Kidney (tissue), 13 donors: ENCODE measurements at regions not wholly inside any gene's neighbourhood (a gene's known extent, or its start where the extent isn't known, plus 50 kb on each side); places are given as distances from the start of the nearest gene placed in this dataset.

Experiments used
- DNase-seq, 5 donors: peaks; one replicate each; pipeline ENCODE4 v3.0.0-alpha.2; 2013 to 2020
- FAIRE-seq: peaks from 2 replicates; lab custom pipeline; 2012; peaks lifted over from hg19 to GRCh38; lab: Jason Lieb, UNC
- H3K27ac ChIP-seq, 2 donors: one replicate each; pipeline ENCODE4 v1.7.0; 2013; ENCODE audit warnings: low read depth in 2 of 2, low read length in 2 of 2, inconsistent platforms in 1 of 2
- H3K27me3 ChIP-seq: one replicate; pipeline ENCODE4 v1.7.1; 2013; ENCODE audit warnings: low read length, inconsistent platforms; ENCODE audit not compliant: control insufficient read depth, insufficient read depth
- H3K36me3 ChIP-seq, 3 donors: one replicate each; pipeline versions ENCODE4 v1.7.0 to v1.7.1; 2013; ENCODE audit warnings: low read length in 3 of 3, control low read depth in 1 of 3, inconsistent platforms in 1 of 3; ENCODE audit not compliant: insufficient read depth in 3 of 3, control insufficient read depth in 2 of 3
- H3K4me1 ChIP-seq, 3 donors: one replicate each; pipeline versions ENCODE4 v1.7.0 to v1.7.1; 2013; ENCODE audit warnings: low read length in 3 of 3, inconsistent platforms in 1 of 3, low read depth in 1 of 3; ENCODE audit not compliant: control insufficient read depth in 2 of 3, insufficient read depth in 2 of 3
- H3K4me3 ChIP-seq, 3 donors: one replicate each; pipeline versions ENCODE4 v1.7.0 to v1.8.1; 2013; ENCODE audit warnings: low read length in 3 of 3, control low read depth in 1 of 3, inconsistent platforms in 1 of 3
- H3K9ac ChIP-seq, 3 donors: one replicate each; pipeline versions ENCODE4 v1.7.0 to v1.7.1; 2013; ENCODE audit warnings: low read length in 3 of 3, control low read depth in 1 of 3, inconsistent platforms in 1 of 3
- H3K9me3 ChIP-seq, 3 donors: one replicate each; pipeline versions ENCODE4 v1.7.0 to v1.7.1; 2013; ENCODE audit warnings: low read length in 3 of 3, control low read depth in 1 of 3, inconsistent platforms in 1 of 3; ENCODE audit not compliant: control insufficient read depth in 2 of 3, insufficient read depth in 1 of 3
- CTCF ChIP-seq: IDR thresholded peaks from 3 replicates; pipeline ENCODE4 v1.5.1; 2012; ENCODE audit warnings: mild to moderate bottlenecking, moderate library complexity, borderline replicate concordance; ENCODE audit not compliant: insufficient read depth; ENCODE audit errors: extremely low read depth
- intact Hi-C: fragments of 100-400 bp; cut with DNase I; formaldehyde crosslinking; loops from one replicate; pipeline ENCODE4 v1.11.1; 2022
- donor health status: control.
- donor health status: control.
- donor health status: control.
- donor health status: control.
- donor health status: control.
- donor health status: DM: yes; HTN: yes; CAD: no.
- donor health status: Normal renal cell carcinoma (clear cell type).

DNA sequence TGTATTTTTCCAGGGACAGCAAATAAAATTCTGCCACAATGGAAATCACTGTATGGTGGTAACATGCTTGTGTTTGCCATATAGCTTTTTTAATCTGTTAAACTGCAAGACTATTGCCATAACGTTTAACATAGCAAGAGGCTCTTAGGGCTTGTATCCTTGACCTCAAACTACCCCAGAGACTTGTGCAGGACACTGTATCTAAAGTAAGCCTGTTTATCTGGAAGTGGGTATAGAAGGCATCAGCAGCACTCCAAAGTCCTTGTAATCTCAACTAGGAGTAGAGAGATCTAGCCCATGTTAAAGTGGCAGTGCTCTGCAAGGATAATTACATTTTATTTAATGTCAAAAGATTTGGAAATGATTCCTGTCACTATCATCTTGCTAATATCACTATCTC is 1424.1 kb downstream of the CDH11 start:
- Histone ChIP-seq H3K9me3 (no peaks in the 10 kb centered on the region), H3K4me1 (peaks cover 0 to 3% (median 0%) of the 10 kb centered on the region in 3 donors), H3K4me3 (no peak overlapping the region), H3K27ac (no peak overlapping the region), H3K27me3 (no peaks in the 10 kb centered on the region), H3K9ac (no peak overlapping the region), H3K36me3 (no peaks in the 10 kb centered on the region)
- intact Hi-C loops: no loop called here
- TF ChIP-seq CTCF: no peak
- DNase-seq (no peak), FAIRE-seq (no peak)

GRCh38 chr16:63695347-63695746 is 1426.5 kb downstream of the CDH11 start:
- Histone ChIP-seq H3K27ac (no peak overlapping the region), H3K36me3 (no peaks in the 10 kb centered on the region), H3K4me1 (no peaks in the 10 kb centered on the region), H3K9ac (no peak overlapping the region), H3K4me3 (no peak overlapping the region), H3K9me3 (no peaks in the 10 kb centered on the region), H3K27me3 (no peaks in the 10 kb centered on the region)
- intact Hi-C loops: no loop called here
- no peak for TF ChIP-seq CTCF
- FAIRE-seq (no peak), DNase-seq (no peak)

GRCh38 chr16:63690961-63691360 is 1430.9 kb downstream of the CDH11 start:
- FAIRE-seq (no peak), DNase-seq (no peak)
- Histone ChIP-seq H3K9me3 (no peaks in the 10 kb centered on the region), H3K4me3 (no peak overlapping the region), H3K36me3 (no peaks in the 10 kb centered on the region), H3K27me3 (no peaks in the 10 kb centered on the region), H3K27ac (no peak overlapping the region), H3K9ac (no peak overlapping the region), H3K4me1 (no peaks in the 10 kb centered on the region)
- no peak for TF ChIP-seq CTCF
- intact Hi-C loops: no loop called here

GRCh38 chr16:63690267-63690666 is 1431.6 kb downstream of the CDH11 start:
- no peak for DNase-seq
- no peak overlapping the region for H3K4me3 ChIP-seq
- no peaks in the 10 kb centered on the region for H3K27me3 ChIP-seq
- FAIRE-seq: no peak
- H3K4me1 ChIP-seq: no peaks in the 10 kb centered on the region
- H3K27ac ChIP-seq: no peak overlapping the region
- TF ChIP-seq CTCF: no peak
- no peak overlapping the region for H3K9ac ChIP-seq
- no peaks in the 10 kb centered on the region for H3K36me3 ChIP-seq
- intact Hi-C loops: no loop called here
- no peaks in the 10 kb centered on the region for H3K9me3 ChIP-seq
